GM23248 (cell line): ENCODE measurements at regions not wholly inside any gene's neighbourhood (a gene's known extent, or its start where the extent isn't known, plus 50 kb on each side); places are given as distances from the start of the nearest gene placed in this dataset.

Experiments
- EZH2 ChIP-seq: fragments of 200-600 bp; sonication (generic); IDR thresholded peaks from 2 replicates; pipeline ENCODE4 v1.6.1; 2018; ENCODE audit warnings: antibody characterized with exemption, mild to moderate bottlenecking; ENCODE audit not compliant: insufficient read depth, poor library complexity, severe bottlenecking
- EZH2phosphoT487 ChIP-seq: fragments of 200-600 bp; sonication (generic); IDR thresholded peaks from 2 replicates; pipeline ENCODE4 v1.6.1; 2018; ENCODE audit warnings: antibody characterized with exemption, moderate library complexity, mild to moderate bottlenecking, low read depth; ENCODE audit not compliant: insufficient read depth

- TF ChIP-seq EZH2 (no peak), EZH2phosphoT487 (no peak)
These were observed 67.9 kb upstream of the PDE3A start for GRCh38 chr12:20300457-20300856.
